CD8-positive, alpha-beta memory T cell (primary cell): ENCODE measurements at regions not wholly inside any gene's neighbourhood (a gene's known extent, or its start where the extent isn't known, plus 50 kb on each side); places are given as distances from the start of the nearest gene placed in this dataset.

ENCODE experiments used
- CTCF ChIA-PET: fragments of 350-600 bp; sonication (Branson Sonifier 250); formaldehyde crosslinking; loops from one replicate; lab custom pipeline; 2021; ENCODE audit warnings: antibody characterized with exemption; lab: Charles Lee
- POLR2A ChIA-PET: fragments of 350-600 bp; sonication (Branson Sonifier 250); formaldehyde crosslinking; loops from one replicate; lab custom pipeline; 2021; ENCODE audit warnings: antibody characterized with exemption; lab: Charles Lee
- DNase-seq, 5 donors: peaks; one replicate each; pipeline versions ENCODE4 v3.0.0 to v3.0.0-alpha.2; 2020 to 2022; ENCODE audit warnings: mixed read lengths in 1 of 5
- H3K27ac ChIP-seq: one replicate; pipeline ENCODE4 v1.7.0; 2013; ENCODE audit warnings: low read depth, mild to moderate bottlenecking, low read length, moderate library complexity
- H3K27me3 ChIP-seq: 2 replicates; pipeline ENCODE4 v1.7.0; 2013; ENCODE audit warnings: low read length, mild to moderate bottlenecking; ENCODE audit not compliant: insufficient read depth, poor library complexity, severe bottlenecking
- H3K36me3 ChIP-seq: 2 replicates; pipeline ENCODE4 v1.7.0; 2013; ENCODE audit warnings: mild to moderate bottlenecking, low read length, moderate library complexity; ENCODE audit not compliant: insufficient read depth
- H3K4me1 ChIP-seq: 2 replicates; pipeline ENCODE4 v1.7.0; 2013; ENCODE audit warnings: mild to moderate bottlenecking, low read length, moderate library complexity; ENCODE audit not compliant: insufficient read depth
- H3K4me3 ChIP-seq: 2 replicates; pipeline ENCODE4 v1.7.0; 2013; ENCODE audit warnings: mild to moderate bottlenecking, low read length
- H3K9me3 ChIP-seq: 2 replicates; pipeline ENCODE4 v1.7.0; 2013; ENCODE audit warnings: mild to moderate bottlenecking, low read length
- H3K27ac Mint-ChIP-seq, 8 donors: one replicate each; pipeline ENCODE4 v1.8.0; 2020 to 2021; ENCODE audit warnings: mixed read lengths in 8 of 8, mild to moderate bottlenecking in 6 of 8, inconsistent platforms in 3 of 8, moderate library complexity in 3 of 8
- H3K27me3 Mint-ChIP-seq, 2 donors: one replicate each; pipeline ENCODE4 v1.8.0; 2020 to 2021; ENCODE audit warnings: mixed read lengths in 2 of 2, mild to moderate bottlenecking in 1 of 2, moderate library complexity in 1 of 2
- H3K36me3 Mint-ChIP-seq, 3 donors: one replicate each; pipeline ENCODE4 v1.8.0; 2020 to 2021; ENCODE audit warnings: mixed read lengths in 3 of 3, inconsistent platforms in 1 of 3, mild to moderate bottlenecking in 1 of 3
- H3K4me1 Mint-ChIP-seq, 3 donors: one replicate each; pipeline ENCODE4 v1.8.0; 2020 to 2021; ENCODE audit warnings: mixed read lengths in 3 of 3, inconsistent platforms in 1 of 3, mild to moderate bottlenecking in 1 of 3
- H3K4me3 Mint-ChIP-seq, 7 donors: one replicate each; pipeline ENCODE4 v1.8.0; 2020 to 2021; ENCODE audit warnings: mixed read lengths in 7 of 7, mild to moderate bottlenecking in 6 of 7, moderate library complexity in 4 of 7, inconsistent platforms in 2 of 7
- H3K9me3 Mint-ChIP-seq, 5 donors: one replicate each; pipeline ENCODE4 v1.8.0; 2020 to 2022; ENCODE audit warnings: mixed read lengths in 5 of 5, mild to moderate bottlenecking in 3 of 5, moderate library complexity in 2 of 5, inconsistent platforms in 1 of 5

- H3K27me3 ChIP-seq: no peaks in the 10 kb centered on the region
- H3K4me1 Mint-ChIP-seq: no peaks in the 10 kb centered on the region
- POLR2A ChIA-PET: no interaction called here
- peaks cover 0 to 9% (median 0%) of the 10 kb centered on the region in 5 donors for H3K9me3 Mint-ChIP-seq
- no peaks in the 10 kb centered on the region for H3K9me3 ChIP-seq
- H3K4me1 ChIP-seq: no peaks in the 10 kb centered on the region
- H3K36me3 ChIP-seq: no peaks in the 10 kb centered on the region
- no peak overlapping the region for H3K27ac ChIP-seq
- H3K27me3 Mint-ChIP-seq: peaks cover 0 to 3% of the 10 kb centered on the region in 2 donors
- H3K27ac Mint-ChIP-seq: no peak overlapping the region
- H3K36me3 Mint-ChIP-seq: no peaks in the 10 kb centered on the region
- CTCF ChIA-PET: no interaction called here
- no peak for DNase-seq
- no peak overlapping the region for H3K4me3 Mint-ChIP-seq
- no peak overlapping the region for H3K4me3 ChIP-seq
Observed at GRCh38 chr10:76647301-76647700, 990.3 kb downstream of the KCNMA1 start.

GRCh38 chr10:76645341-76645740 is 992.3 kb downstream of the KCNMA1 start:
- H3K36me3 Mint-ChIP-seq: no peaks in the 10 kb centered on the region
- Histone ChIP-seq H3K4me1 (no peaks in the 10 kb centered on the region), H3K9me3 (no peaks in the 10 kb centered on the region), H3K27me3 (no peaks in the 10 kb centered on the region), H3K4me3 (no peak overlapping the region), H3K27ac (no peak overlapping the region), H3K36me3 (no peaks in the 10 kb centered on the region)
- no peak overlapping the region for H3K27ac Mint-ChIP-seq
- ChIA-PET POLR2A (no interaction called here), CTCF (no interaction called here)
- no peak overlapping the region for H3K4me3 Mint-ChIP-seq
- no peak for DNase-seq
- no peaks in the 10 kb centered on the region for H3K4me1 Mint-ChIP-seq
- H3K9me3 Mint-ChIP-seq: peaks cover 0 to 5% (median 0%) of the 10 kb centered on the region in 5 donors
- H3K27me3 Mint-ChIP-seq: peaks cover 0 to 3% of the 10 kb centered on the region in 2 donors

- Mint-ChIP-seq H3K27me3 (peaks cover 0 to 3% of the 10 kb centered on the region in 2 donors), H3K27ac (no peak overlapping the region), H3K4me1 (no peaks in the 10 kb centered on the region), H3K9me3 (peaks cover 0 to 6% (median 0%) of the 10 kb centered on the region in 5 donors), H3K36me3 (no peaks in the 10 kb centered on the region), H3K4me3 (no peak overlapping the region)
- DNase-seq: no peak
- Histone ChIP-seq H3K4me3 (no peak overlapping the region), H3K36me3 (no peaks in the 10 kb centered on the region), H3K4me1 (no peaks in the 10 kb centered on the region), H3K27ac (no peak overlapping the region), H3K27me3 (no peaks in the 10 kb centered on the region), H3K9me3 (no peaks in the 10 kb centered on the region)
- POLR2A ChIA-PET: no interaction called here
- CTCF ChIA-PET: no interaction called here
Observed at GRCh38 chr10:76644476-76644875, 993.1 kb downstream of the KCNMA1 start.

GRCh38 chr10:76643511-76643911 is 994.1 kb downstream of the KCNMA1 start:
- no peak for DNase-seq
- peaks cover 0 to 5% (median 0%) of the 10 kb centered on the region in 5 donors for H3K9me3 Mint-ChIP-seq
- no peaks in the 10 kb centered on the region for H3K27me3 ChIP-seq
- H3K4me1 ChIP-seq: no peaks in the 10 kb centered on the region
- no peak overlapping the region for H3K4me3 Mint-ChIP-seq
- H3K9me3 ChIP-seq: no peaks in the 10 kb centered on the region
- H3K4me1 Mint-ChIP-seq: no peaks in the 10 kb centered on the region
- POLR2A ChIA-PET: no interaction called here
- no peaks in the 10 kb centered on the region for H3K36me3 ChIP-seq
- CTCF ChIA-PET: no interaction called here
- no peaks in the 10 kb centered on the region for H3K27me3 Mint-ChIP-seq
- no peaks in the 10 kb centered on the region for H3K36me3 Mint-ChIP-seq
- no peak overlapping the region for H3K27ac Mint-ChIP-seq
- H3K27ac ChIP-seq: no peak overlapping the region
- H3K4me3 ChIP-seq: no peak overlapping the region

- H3K4me1 Mint-ChIP-seq: no peaks in the 10 kb centered on the region
- H3K36me3 Mint-ChIP-seq: no peaks in the 10 kb centered on the region
- H3K4me3 Mint-ChIP-seq: no peak overlapping the region
- ChIA-PET POLR2A (no interaction called here), CTCF (no interaction called here)
- H3K4me1 ChIP-seq: no peaks in the 10 kb centered on the region
- no peaks in the 10 kb centered on the region for H3K27me3 Mint-ChIP-seq
- no peaks in the 10 kb centered on the region for H3K27me3 ChIP-seq
- no peak overlapping the region for H3K27ac ChIP-seq
- H3K9me3 ChIP-seq: no peaks in the 10 kb centered on the region
- H3K27ac Mint-ChIP-seq: no peak overlapping the region
- DNase-seq: no peak
- H3K9me3 Mint-ChIP-seq: peaks cover 0 to 5% (median 0%) of the 10 kb centered on the region in 5 donors
- H3K36me3 ChIP-seq: no peaks in the 10 kb centered on the region
- H3K4me3 ChIP-seq: no peak overlapping the region
Observed at GRCh38 chr10:76642358-76642757, 995.2 kb downstream of the KCNMA1 start.

GRCh38 chr10:76641215-76641614 is 996.4 kb downstream of the KCNMA1 start:
- H3K9me3 Mint-ChIP-seq: peaks cover 0 to 5% (median 0%) of the 10 kb centered on the region in 5 donors
- Histone ChIP-seq H3K4me3 (no peak overlapping the region), H3K9me3 (no peaks in the 10 kb centered on the region), H3K27me3 (no peaks in the 10 kb centered on the region), H3K4me1 (no peaks in the 10 kb centered on the region), H3K27ac (no peak overlapping the region), H3K36me3 (no peaks in the 10 kb centered on the region)
- H3K4me1 Mint-ChIP-seq: no peaks in the 10 kb centered on the region
- POLR2A ChIA-PET: no interaction called here
- no peak overlapping the region for H3K4me3 Mint-ChIP-seq
- H3K36me3 Mint-ChIP-seq: no peaks in the 10 kb centered on the region
- CTCF ChIA-PET: no interaction called here
- no peak for DNase-seq
- H3K27me3 Mint-ChIP-seq: no peaks in the 10 kb centered on the region
- no peak overlapping the region for H3K27ac Mint-ChIP-seq

- H3K9me3 ChIP-seq: no peaks in the 10 kb centered on the region
- no peak for DNase-seq
- H3K27ac ChIP-seq: no peak overlapping the region
- Mint-ChIP-seq H3K4me1 (no peaks in the 10 kb centered on the region), H3K9me3 (peaks cover 0 to 5% (median 0%) of the 10 kb centered on the region in 5 donors), H3K27me3 (no peaks in the 10 kb centered on the region), H3K27ac (no peak overlapping the region), H3K36me3 (no peaks in the 10 kb centered on the region), H3K4me3 (no peak overlapping the region)
- POLR2A ChIA-PET: no interaction called here
- CTCF ChIA-PET: no interaction called here
- no peaks in the 10 kb centered on the region for H3K36me3 ChIP-seq
- no peaks in the 10 kb centered on the region for H3K27me3 ChIP-seq
- no peak overlapping the region for H3K4me3 ChIP-seq
- H3K4me1 ChIP-seq: no peaks in the 10 kb centered on the region
Observed at GRCh38 chr10:76640806-76641205, 996.8 kb downstream of the KCNMA1 start.

- no peaks in the 10 kb centered on the region for H3K27me3 ChIP-seq
- peaks cover 0 to 8% (median 0%) of the 10 kb centered on the region in 5 donors for H3K9me3 Mint-ChIP-seq
- H3K27me3 Mint-ChIP-seq: no peaks in the 10 kb centered on the region
- H3K36me3 ChIP-seq: no peaks in the 10 kb centered on the region
- no peak overlapping the region for H3K27ac ChIP-seq
- no peaks in the 10 kb centered on the region for H3K36me3 Mint-ChIP-seq
- no peak overlapping the region for H3K4me3 ChIP-seq
- peak overlapping the region in 3 of 7 donors; percentile 20 to 46 (median 43) for H3K4me3 Mint-ChIP-seq
- no peaks in the 10 kb centered on the region for H3K9me3 ChIP-seq
- DNase-seq: peak in 1 of 5 donors; percentile 1
- H3K4me1 Mint-ChIP-seq: no peaks in the 10 kb centered on the region
- H3K27ac Mint-ChIP-seq: no peak overlapping the region
- no peaks in the 10 kb centered on the region for H3K4me1 ChIP-seq
- ChIA-PET CTCF (no interaction called here), POLR2A (no interaction called here)
Observed at GRCh38 chr10:76632767-76633051, 1004.9 kb downstream of the KCNMA1 start.
